H1 (cell line): ENCODE measurements at regions not wholly inside any gene's neighbourhood (a gene's known extent, or its start where the extent isn't known, plus 50 kb on each side); places are given as distances from the start of the nearest gene placed in this dataset.

Source experiments
- EP300 ChIP-seq, 2 experiments: IDR thresholded peaks; 1 replicate in 1 of 2; 2 replicates in 1 of 2; pipeline ENCODE4 v1.6.1; 2011 to 2012; ENCODE audit warnings: low read depth in 2 of 2, low read length in 2 of 2, mild to moderate bottlenecking in 2 of 2, borderline replicate concordance in 1 of 2, inconsistent platforms in 1 of 2, moderate library complexity in 1 of 2
- TCF12 ChIP-seq: IDR thresholded peaks from 2 replicates; pipeline ENCODE4 v1.6.1; 2011; ENCODE audit warnings: low read depth, mild to moderate bottlenecking, low read length

GRCh38 chr11:23079382-23079813 lies 219.1 kb upstream of the CCDC179 start (continued):
- TF ChIP-seq EP300 (IDR thresholded peaks at IDR 0.05; ENCODE audit: borderline replicate concordance in 1 of 2, low read depth in 2 of 2, low read length in 2 of 2) (no peak), TCF12 (no peak)
